Upper lobe of left lung (tissue), 6 donors: ENCODE measurements at regions not wholly inside any gene's neighbourhood (a gene's known extent, or its start where the extent isn't known, plus 50 kb on each side); places are given as distances from the start of the nearest gene placed in this dataset.
A peak's percentile ranks its signal among the peaks of the same experiment; 100 is the strongest.

Source experiments
- ATAC-seq, 2 donors: fragments of 200-7000 bp; cut with Tn5 transposase; one replicate each; pipeline ENCODE4 v1.9.1; 2022; ENCODE audit warnings: mild to moderate bottlenecking in 2 of 2, moderate library complexity in 2 of 2; ENCODE audit not compliant: low FRiP score in 2 of 2
- DNase-seq, 2 donors: peaks; one replicate each; pipeline ENCODE4 v3.0.0-alpha.2; 2019 to 2020
- H3K27ac ChIP-seq, 4 donors: fragments of 200-600 bp; sonication (generic); one replicate each; pipeline ENCODE4 v1.5.1; 2016 to 2019
- H3K27me3 ChIP-seq, 4 donors: fragments of 200-600 bp; sonication (generic); one replicate each; pipeline ENCODE4 v1.5.1; 2017 to 2019
- H3K36me3 ChIP-seq, 4 donors: fragments of 200-600 bp; sonication (generic); one replicate each; pipeline ENCODE4 v1.5.1; 2016 to 2019
- H3K4me1 ChIP-seq, 4 donors: fragments of 200-600 bp; sonication (generic); one replicate each; pipeline ENCODE4 v1.5.1; 2018 to 2019
- H3K4me3 ChIP-seq, 4 donors: fragments of 200-600 bp; sonication (generic); one replicate each; pipeline ENCODE4 v1.5.1; 2017 to 2019; ENCODE audit warnings: mild to moderate bottlenecking in 2 of 4, moderate library complexity in 1 of 4
- H3K9me3 ChIP-seq, 4 donors: fragments of 200-600 bp; sonication (generic); one replicate each; pipeline ENCODE4 v1.5.1; 2018 to 2019
- CTCF ChIP-seq, 6 experiments: fragments of 450-650 bp in 4 of 6; fragments of 200-600 bp in 2 of 6; sonication (generic) in 2 of 6; IDR thresholded peaks; one replicate each; pipeline ENCODE4 v1.5.1; 2016 to 2019; ENCODE audit warnings: antibody characterized with exemption in 6 of 6
- EP300 ChIP-seq, 4 donors: sonication (generic); formaldehyde crosslinking; IDR thresholded peaks; one replicate each; pipeline ENCODE4 v1.5.1; 2017; ENCODE audit warnings: antibody characterized with exemption in 4 of 4, control low read depth in 2 of 4
- POLR2A ChIP-seq, 4 donors: fragments of 450-650 bp; IDR thresholded peaks; one replicate each; pipeline ENCODE4 v1.5.1; 2016 to 2017; ENCODE audit warnings: antibody characterized with exemption in 4 of 4, mild to moderate bottlenecking in 2 of 4
- POLR2AphosphoS5 ChIP-seq, 2 donors: sonication (generic); formaldehyde crosslinking; IDR thresholded peaks; one replicate each; pipeline ENCODE4 v1.5.1; 2017; ENCODE audit warnings: antibody characterized with exemption in 2 of 2
- WGBS, 2 donors: methylation state at CpG; one replicate each; pipeline ENCODE4 v1.1.5; 2017 to 2018; 5-methylcytosine and 5-hydroxymethylcytosine counted together
- donor health status: DM: no; HTN: no; CAD: no; lungs with moderate emphysema.
- donor health status: DM: no; HTN: yes; CAD: no; lungs with severe emphysema.

DNA sequence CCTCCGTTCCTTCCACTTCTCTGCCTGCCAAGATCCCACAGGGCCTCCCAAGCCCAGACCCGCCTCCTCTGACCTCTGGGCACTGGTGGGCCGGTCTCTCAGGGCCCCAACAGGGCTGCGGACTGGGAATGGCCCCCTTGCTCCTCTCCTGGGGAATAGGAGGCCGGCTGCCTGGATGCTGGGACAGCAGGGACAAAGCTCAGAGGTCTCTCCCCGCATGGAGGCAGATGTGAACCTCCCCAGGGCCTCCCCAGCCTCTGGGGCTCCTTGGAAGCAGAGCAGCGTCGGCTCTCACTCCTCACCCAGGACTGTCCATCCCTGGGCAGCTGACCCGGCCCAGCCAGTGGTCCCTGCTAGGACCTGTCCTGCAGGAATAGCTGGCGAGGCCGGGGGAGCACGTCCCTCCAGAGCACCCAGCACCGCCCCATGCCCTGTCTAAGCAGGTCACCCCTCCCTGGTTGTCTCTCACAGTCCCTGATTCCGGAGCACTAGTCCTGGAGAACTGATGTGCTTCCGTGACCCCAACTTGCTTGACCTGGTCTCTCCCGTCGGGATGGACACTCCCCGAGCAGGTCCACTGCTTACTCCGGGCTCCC, 85.8 kb downstream of the RTL6 start:
- Histone ChIP-seq H3K27ac (no peak overlapping the region), H3K4me3 (no peak overlapping the region), H3K27me3 (no peaks in the 10 kb centered on the region), H3K36me3 (no peaks in the 10 kb centered on the region), H3K4me1 (no peaks in the 10 kb centered on the region), H3K9me3 (no peaks in the 10 kb centered on the region)
- TF ChIP-seq CTCF (IDR thresholded peaks at IDR 0.05) (no peak), POLR2AphosphoS5 (IDR thresholded peaks at IDR 0.05) (no peak), POLR2A (IDR thresholded peaks at IDR 0.05) (no peak), EP300 (IDR thresholded peaks at IDR 0.05) (no peak)
- peak; percentile 2 to 22 for ATAC-seq
- 83 to 84% methylated on average over 8 to 19 of the region's 19 CpGs for WGBS, 2 donors
- peak in 1 of 2 donors; percentile 67 for DNase-seq

DNA sequence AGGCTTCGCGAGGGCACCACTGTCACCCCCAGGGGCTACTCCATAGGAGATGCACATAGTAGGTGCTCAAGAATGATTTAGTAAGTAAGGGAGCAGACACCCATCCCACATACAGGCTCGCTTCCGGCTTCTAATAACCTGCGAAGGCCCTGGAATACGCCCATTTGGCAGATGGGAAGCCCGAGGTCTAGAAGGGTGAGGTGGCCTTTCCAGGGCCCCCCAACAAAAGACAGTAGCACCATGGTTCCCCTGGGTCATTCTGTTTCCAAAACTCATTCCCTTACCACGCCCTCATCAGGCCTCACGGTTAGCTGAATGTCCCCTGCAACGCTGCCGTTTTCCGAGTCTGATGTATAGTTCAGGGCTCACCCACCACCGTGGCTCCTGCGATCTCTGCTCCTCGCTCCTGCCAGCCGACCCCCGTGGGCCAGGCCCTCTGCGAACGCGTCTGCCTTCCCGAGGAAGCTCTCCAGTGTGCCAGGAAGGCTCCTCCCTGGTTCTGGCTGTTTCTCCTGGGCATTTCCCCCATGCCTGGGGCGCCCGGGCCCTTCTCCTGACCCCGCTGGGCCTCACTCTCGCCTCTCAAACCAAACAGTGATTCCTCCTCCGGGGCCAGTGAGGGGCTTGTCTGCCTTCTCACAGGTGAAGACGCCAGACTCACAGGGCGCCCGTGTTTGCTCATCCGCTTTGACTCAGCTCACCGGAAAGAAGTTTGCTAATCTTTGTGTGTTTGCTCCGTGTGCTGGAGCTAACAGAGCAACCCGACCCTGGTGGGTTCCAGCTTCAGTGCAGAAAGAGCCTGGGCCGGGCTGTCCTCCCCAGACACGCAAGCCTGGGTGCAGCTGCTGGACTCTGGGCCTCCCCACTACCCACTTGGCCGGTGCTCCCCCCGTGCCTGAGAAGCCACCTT, 86.6 kb downstream of the RTL6 start:
- no peak for ATAC-seq
- Histone ChIP-seq H3K27me3 (no peaks in the 10 kb centered on the region), H3K4me1 (no peaks in the 10 kb centered on the region), H3K4me3 (no peak overlapping the region), H3K9me3 (no peaks in the 10 kb centered on the region), H3K36me3 (no peaks in the 10 kb centered on the region), H3K27ac (no peak overlapping the region)
- 72 to 83% methylated on average over 28 to 37 of the region's 37 CpGs for WGBS, 2 donors
- no peak for TF ChIP-seq EP300 (IDR thresholded peaks at IDR 0.05)
- TF ChIP-seq POLR2A (IDR thresholded peaks at IDR 0.05): no peak
- no peak for TF ChIP-seq CTCF (IDR thresholded peaks at IDR 0.05)
- TF ChIP-seq POLR2AphosphoS5 (IDR thresholded peaks at IDR 0.05): no peak
- DNase-seq: peak in 1 of 2 donors; percentile 68

DNA sequence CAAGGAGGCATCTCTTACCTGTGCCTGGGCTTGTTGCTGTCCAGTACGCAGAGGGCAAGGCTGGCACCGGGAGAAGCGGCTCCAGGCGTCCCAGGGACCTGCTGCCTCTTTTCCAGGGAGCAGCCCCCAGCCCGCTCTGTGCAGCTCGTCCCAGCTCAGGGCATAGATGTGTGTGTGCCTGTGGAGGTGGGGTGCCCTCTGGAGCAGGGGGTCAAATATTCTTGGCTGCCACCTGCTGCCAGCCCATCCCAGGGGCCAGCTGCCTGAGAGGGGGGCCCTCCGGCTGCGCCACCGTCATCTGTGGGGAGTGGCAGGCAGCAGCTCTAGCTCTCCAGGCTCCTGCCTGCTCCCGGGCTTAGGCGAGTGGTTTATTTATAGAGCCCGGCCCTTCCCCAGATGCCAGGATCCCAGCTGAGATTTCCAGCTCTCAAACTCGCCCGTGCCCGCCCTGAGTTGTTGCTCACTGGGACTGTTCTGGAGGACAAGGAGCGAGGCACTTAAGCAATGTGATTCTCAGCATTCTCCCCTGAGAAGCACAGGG, 87.5 kb downstream of the RTL6 start:
- no peaks in the 10 kb centered on the region for H3K36me3 ChIP-seq
- WGBS, 2 donors: 53 to 64% methylated on average over 8 to 12 of the region's 16 CpGs
- TF ChIP-seq POLR2A (IDR thresholded peaks at IDR 0.05): no peak
- TF ChIP-seq EP300 (IDR thresholded peaks at IDR 0.05): no peak
- no peak for TF ChIP-seq CTCF (IDR thresholded peaks at IDR 0.05)
- no peak for TF ChIP-seq POLR2AphosphoS5 (IDR thresholded peaks at IDR 0.05)
- no peaks in the 10 kb centered on the region for H3K27me3 ChIP-seq
- peak; percentile 60 to 72 for DNase-seq
- no peaks in the 10 kb centered on the region for H3K9me3 ChIP-seq
- no peaks in the 10 kb centered on the region for H3K4me1 ChIP-seq
- no peak overlapping the region for H3K27ac ChIP-seq
- ATAC-seq: no peak
- H3K4me3 ChIP-seq: no peak overlapping the region

DNA sequence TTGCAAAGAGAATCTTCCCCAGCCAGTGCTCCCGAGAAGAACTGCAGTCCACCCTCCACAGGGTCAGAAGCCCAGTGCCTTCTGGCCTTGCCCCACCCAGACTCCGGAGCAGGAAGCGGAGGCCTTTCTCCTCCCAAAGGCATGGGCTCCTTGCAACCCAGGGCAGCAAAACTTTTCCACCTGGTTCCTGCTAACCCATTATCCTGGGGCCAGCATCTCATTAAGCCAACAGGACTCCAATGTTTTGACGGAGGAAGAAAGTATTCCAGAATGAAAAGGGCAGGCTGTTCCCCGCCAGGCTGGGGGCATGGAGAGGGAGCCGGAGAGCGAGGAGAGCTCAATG, 88.1 kb downstream of the RTL6 start:
- no peak overlapping the region for H3K4me3 ChIP-seq
- no peak for TF ChIP-seq POLR2AphosphoS5 (IDR thresholded peaks at IDR 0.05)
- no peak for TF ChIP-seq EP300 (IDR thresholded peaks at IDR 0.05)
- no peak overlapping the region for H3K27ac ChIP-seq
- 80 to 89% methylated on average over 7 of the region's 7 CpGs for WGBS, 2 donors
- H3K4me1 ChIP-seq: no peaks in the 10 kb centered on the region
- no peaks in the 10 kb centered on the region for H3K36me3 ChIP-seq
- H3K9me3 ChIP-seq: no peaks in the 10 kb centered on the region
- ATAC-seq (no peak), DNase-seq (no peak)
- H3K27me3 ChIP-seq: no peaks in the 10 kb centered on the region

DNA sequence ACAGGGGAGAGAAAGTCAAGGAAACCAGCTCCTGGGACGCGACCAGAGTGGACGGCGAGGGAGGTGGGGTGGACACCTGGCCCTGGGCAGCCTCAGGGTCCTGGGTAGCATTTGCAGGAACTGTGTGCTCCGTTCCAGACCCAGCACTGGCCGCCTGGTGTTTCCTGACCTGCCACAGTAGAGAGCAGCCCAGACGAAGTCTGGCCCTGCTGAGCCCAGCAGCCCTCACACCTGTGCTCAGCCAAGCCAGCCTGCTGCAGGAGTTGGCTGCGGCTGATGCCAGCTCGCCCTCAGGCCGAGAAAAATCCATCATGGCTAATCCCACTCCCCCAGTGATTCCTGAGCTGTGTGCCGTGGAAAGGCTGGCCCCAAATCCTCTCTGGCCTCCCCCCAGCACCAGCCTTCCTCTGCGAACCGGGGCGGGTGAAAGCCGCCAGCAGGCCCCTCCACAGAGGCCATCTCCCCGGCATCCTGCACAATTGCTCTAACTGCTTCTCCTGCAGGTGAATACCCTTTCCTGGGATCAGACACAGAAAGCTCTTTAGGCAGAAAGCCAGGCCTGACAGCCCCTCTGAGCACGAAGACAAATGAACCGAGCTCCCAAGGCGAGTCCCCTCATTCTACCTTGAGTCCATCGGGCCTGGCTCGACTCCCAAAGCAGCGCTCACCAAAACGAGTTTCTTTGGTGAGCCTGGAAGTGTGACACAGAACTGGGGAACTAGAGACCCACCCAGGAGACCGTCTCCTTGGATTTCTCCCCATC, 88.6 kb downstream of the RTL6 start:
- H3K27ac ChIP-seq: no peak overlapping the region
- DNase-seq (peak in 1 of 2 donors; percentile 58), ATAC-seq (no peak)
- no peaks in the 10 kb centered on the region for H3K36me3 ChIP-seq
- no peaks in the 10 kb centered on the region for H3K4me1 ChIP-seq
- H3K4me3 ChIP-seq: no peak overlapping the region
- TF ChIP-seq EP300 (IDR thresholded peaks at IDR 0.05) (no peak), POLR2A (IDR thresholded peaks at IDR 0.05) (no peak), CTCF (IDR thresholded peaks at IDR 0.05) (no peak), POLR2AphosphoS5 (IDR thresholded peaks at IDR 0.05) (no peak)
- WGBS, 2 donors: 63 to 82% methylated on average over 8 to 22 of the region's 24 CpGs
- no peaks in the 10 kb centered on the region for H3K9me3 ChIP-seq
- H3K27me3 ChIP-seq: no peaks in the 10 kb centered on the region
